Spleen (tissue), 11 donors: ENCODE measurements at regions not wholly inside any gene's neighbourhood (a gene's known extent, or its start where the extent isn't known, plus 50 kb on each side); places are given as distances from the start of the nearest gene placed in this dataset.

Experiments used
- DNase-seq: peaks from one replicate; pipeline ENCODE4 v3.0.0-alpha.2; 2020
- H3K27ac ChIP-seq, 8 donors: fragments of 200-600 bp; sonication (generic) in 7 of 8; 1 replicate in 4 of 8; 2 replicates in 4 of 8; pipeline versions ENCODE4 v1.5.0 to v1.8.0; 2016 to 2021; ENCODE audit warnings: inconsistent platforms in 4 of 8, mild to moderate bottlenecking in 4 of 8, moderate library complexity in 1 of 8
- H3K27me3 ChIP-seq, 7 donors: fragments of 200-600 bp; sonication (generic) in 6 of 7; replicated peaks in 1 of 7; 1 replicate in 4 of 7; 2 replicates in 3 of 7; pipeline versions ENCODE4 v1.5.0 to v1.8.0; 2016 to 2021; ENCODE audit warnings: inconsistent platforms in 3 of 7, mild to moderate bottlenecking in 1 of 7
- H3K36me3 ChIP-seq, 6 donors: fragments of 200-600 bp; sonication (generic) in 5 of 6; 1 replicate in 4 of 6; 2 replicates in 2 of 6; pipeline versions ENCODE4 v1.5.0 to v1.8.0; 2016 to 2021; ENCODE audit warnings: inconsistent platforms in 2 of 6
- H3K4me1 ChIP-seq, 6 donors: fragments of 200-600 bp; sonication (generic) in 5 of 6; 1 replicate in 3 of 6; 2 replicates in 3 of 6; pipeline versions ENCODE4 v1.5.0 to v1.8.0; 2016 to 2021; ENCODE audit warnings: inconsistent platforms in 3 of 6
- H3K4me3 ChIP-seq, 8 donors: fragments of 200-600 bp; sonication (generic) in 7 of 8; 1 replicate in 4 of 8; 2 replicates in 4 of 8; pipeline versions ENCODE4 v1.5.0 to v1.8.0; 2016 to 2021; ENCODE audit warnings: inconsistent platforms in 4 of 8, mild to moderate bottlenecking in 4 of 8, moderate library complexity in 2 of 8
- H3K9me3 ChIP-seq, 8 donors: fragments of 200-600 bp; sonication (generic) in 7 of 8; 1 replicate in 4 of 8; 2 replicates in 4 of 8; pipeline versions ENCODE4 v1.5.0 to v1.8.0; 2016 to 2021; ENCODE audit warnings: inconsistent platforms in 4 of 8
- POLR2A ChIP-seq, 3 donors: fragments of 450-650 bp; IDR thresholded peaks; one replicate each; pipeline ENCODE4 v1.5.1; 2017; ENCODE audit warnings: antibody characterized with exemption in 3 of 3, mild to moderate bottlenecking in 1 of 3
- POLR2AphosphoS5 ChIP-seq, 3 donors: sonication (generic); formaldehyde crosslinking; IDR thresholded peaks; one replicate each; pipeline ENCODE4 v1.5.1; 2017; ENCODE audit warnings: antibody characterized with exemption in 3 of 3
- WGBS, 5 donors: extraction: QIAGEN DNeasy Blood & Tissue Kit in 3 of 5; methylation state at CpG; one replicate each; pipeline versions ENCODE4 v1.1.5 to v1.1.7; 2013 to 2018; 5-methylcytosine and 5-hydroxymethylcytosine counted together
- intact Hi-C: fragments of 100-400 bp; cut with DNase I; formaldehyde crosslinking; loops from one replicate; pipeline ENCODE4 v1.15.0; 2023; ENCODE audit warnings: low total_unique reads
- TF ChIP-seq, protein P1 (sequence below), 11 experiments: fragments of 200-600 bp in 7 of 11; fragments of 450-650 bp in 4 of 11; sonication (generic) in 4 of 11; IDR thresholded peaks in 8 of 11; conservative IDR thresholded peaks in 3 of 11; 1 replicate in 7 of 11; 2 replicates in 4 of 11; pipeline versions ENCODE4 v1.4.0 to v1.8.0; 2016 to 2021; ENCODE audit warnings: antibody characterized with exemption in 11 of 11, inconsistent platforms in 4 of 11, mild to moderate bottlenecking in 1 of 11
- donor health status: healthy with polysubstance abuse.
- donor health status: DM: no; HTN: no; CAD: no; lungs with moderate emphysema.
- donor health status: DM: no; HTN: no; CAD: no.
- donor health status: Bipolar disorder and iron deficiency.
- donor health status: healthy.
- donor health status: DM: no; HTN: no; CAD: no.
- donor health status: DM: yes; HTN: yes; CAD: no.

DNA sequence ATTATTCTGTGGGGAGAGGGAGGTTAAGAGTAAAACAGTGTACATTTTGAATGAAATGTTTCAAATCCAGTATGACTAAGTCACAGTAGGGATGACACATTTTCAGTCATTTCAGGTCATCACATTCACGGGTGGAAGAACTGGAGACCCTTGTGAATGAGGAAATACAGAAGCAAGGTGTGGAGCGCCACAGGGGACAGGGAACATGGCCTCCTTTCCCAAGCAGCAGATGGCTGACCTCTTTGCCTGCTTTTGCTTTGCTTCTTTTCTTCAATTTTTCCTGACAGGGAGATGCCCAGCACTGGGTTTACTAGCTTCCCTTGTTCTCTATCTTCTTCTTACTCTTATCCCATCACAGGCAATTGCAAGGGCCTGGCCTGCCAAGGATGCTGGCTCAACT, 278.9 kb upstream of the DLGAP1 start:
- Histone ChIP-seq H3K27ac (no peak overlapping the region), H3K36me3 (no peaks in the 10 kb centered on the region), H3K4me1 (no peaks in the 10 kb centered on the region), H3K27me3 (no peaks in the 10 kb centered on the region), H3K9me3 (peaks cover 0 to 22% (median 6%) of the 10 kb centered on the region in 8 donors), H3K4me3 (no peak overlapping the region)
- intact Hi-C loops, result no loop called here
- WGBS, 5 donors, result 70 to 85% (median 77%) methylated on average over 2 of the region's 2 CpGs
- TF ChIP-seq POLR2AphosphoS5 (IDR thresholded peaks at IDR 0.05), result no peak
- no peak for TF ChIP-seq POLR2A (IDR thresholded peaks at IDR 0.05)
- TF ChIP-seq, protein P1, sequence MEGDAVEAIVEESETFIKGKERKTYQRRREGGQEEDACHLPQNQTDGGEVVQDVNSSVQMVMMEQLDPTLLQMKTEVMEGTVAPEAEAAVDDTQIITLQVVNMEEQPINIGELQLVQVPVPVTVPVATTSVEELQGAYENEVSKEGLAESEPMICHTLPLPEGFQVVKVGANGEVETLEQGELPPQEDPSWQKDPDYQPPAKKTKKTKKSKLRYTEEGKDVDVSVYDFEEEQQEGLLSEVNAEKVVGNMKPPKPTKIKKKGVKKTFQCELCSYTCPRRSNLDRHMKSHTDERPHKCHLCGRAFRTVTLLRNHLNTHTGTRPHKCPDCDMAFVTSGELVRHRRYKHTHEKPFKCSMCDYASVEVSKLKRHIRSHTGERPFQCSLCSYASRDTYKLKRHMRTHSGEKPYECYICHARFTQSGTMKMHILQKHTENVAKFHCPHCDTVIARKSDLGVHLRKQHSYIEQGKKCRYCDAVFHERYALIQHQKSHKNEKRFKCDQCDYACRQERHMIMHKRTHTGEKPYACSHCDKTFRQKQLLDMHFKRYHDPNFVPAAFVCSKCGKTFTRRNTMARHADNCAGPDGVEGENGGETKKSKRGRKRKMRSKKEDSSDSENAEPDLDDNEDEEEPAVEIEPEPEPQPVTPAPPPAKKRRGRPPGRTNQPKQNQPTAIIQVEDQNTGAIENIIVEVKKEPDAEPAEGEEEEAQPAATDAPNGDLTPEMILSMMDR (IDR thresholded peaks at IDR 0.05 in 8 of 11, conservative IDR thresholded peaks at IDR 0.05 in 3 of 11), result no peak
- DNase-seq, result no peak

DNA sequence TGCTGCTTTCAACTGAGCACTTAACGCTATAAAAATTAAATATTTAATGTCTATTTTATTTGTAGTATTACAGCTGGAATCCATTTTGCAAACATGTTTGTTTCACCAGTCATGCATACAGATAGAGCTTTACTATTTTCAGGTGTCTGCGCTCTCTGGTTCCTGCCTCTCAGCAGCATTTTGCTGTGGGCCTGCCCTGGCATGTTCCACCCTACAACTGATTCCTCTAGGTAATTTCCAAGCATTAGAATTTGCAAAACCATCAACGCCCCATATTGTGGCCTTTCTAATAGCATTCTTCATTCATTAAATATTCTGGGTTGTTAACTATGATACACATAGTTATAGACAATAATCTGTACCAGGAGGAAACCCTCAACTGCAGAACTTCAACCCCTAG, 266.4 kb upstream of the DLGAP1 start:
- TF ChIP-seq POLR2A (IDR thresholded peaks at IDR 0.05) (no peak), POLR2AphosphoS5 (IDR thresholded peaks at IDR 0.05) (no peak)
- TF ChIP-seq, protein P1 (IDR thresholded peaks at IDR 0.05 in 8 of 11, conservative IDR thresholded peaks at IDR 0.05 in 3 of 11), result no peak
- WGBS, 5 donors, result 87 to 94% (median 87%) methylated on average over 3 of the region's 3 CpGs
- Histone ChIP-seq H3K27ac (no peak overlapping the region), H3K9me3 (peaks cover 0 to 10% (median 0%) of the 10 kb centered on the region in 8 donors), H3K4me3 (no peak overlapping the region), H3K4me1 (no peaks in the 10 kb centered on the region), H3K36me3 (no peaks in the 10 kb centered on the region), H3K27me3 (no peaks in the 10 kb centered on the region)
- intact Hi-C loops, result no loop called here
- DNase-seq, result no peak

DNA sequence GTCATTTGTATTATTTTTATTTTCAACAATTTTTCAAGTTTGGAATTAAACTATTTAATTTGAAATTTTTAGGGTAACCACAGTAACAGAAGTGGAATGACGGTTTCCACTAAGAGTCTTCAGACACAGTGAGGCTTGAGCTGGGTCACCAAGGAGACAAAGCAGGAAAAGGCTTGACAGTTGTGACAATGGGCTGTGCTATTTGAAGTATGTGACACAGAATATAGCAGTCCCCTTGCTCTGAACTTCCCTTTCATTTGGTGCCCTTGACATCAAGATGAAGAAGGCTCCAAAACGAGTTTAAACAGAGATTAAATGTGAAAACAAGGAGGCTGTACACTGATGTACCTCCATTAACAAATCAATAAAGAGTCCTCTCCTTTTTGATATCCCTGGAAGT, 265.4 kb upstream of the DLGAP1 start:
- no peak for DNase-seq
- Histone ChIP-seq H3K9me3 (peaks cover 0 to 10% (median 0%) of the 10 kb centered on the region in 8 donors), H3K27me3 (no peaks in the 10 kb centered on the region), H3K4me1 (no peaks in the 10 kb centered on the region), H3K27ac (no peak overlapping the region), H3K36me3 (no peaks in the 10 kb centered on the region), H3K4me3 (no peak overlapping the region)
- TF ChIP-seq POLR2AphosphoS5 (IDR thresholded peaks at IDR 0.05), result no peak
- TF ChIP-seq, protein P1 (IDR thresholded peaks at IDR 0.05 in 8 of 11, conservative IDR thresholded peaks at IDR 0.05 in 3 of 11), result no peak
- no peak for TF ChIP-seq POLR2A (IDR thresholded peaks at IDR 0.05)
- intact Hi-C loops, result no loop called here
- WGBS, 5 donors, result 16 to 24% (median 23%) methylated on average over 2 of the region's 2 CpGs

DNA sequence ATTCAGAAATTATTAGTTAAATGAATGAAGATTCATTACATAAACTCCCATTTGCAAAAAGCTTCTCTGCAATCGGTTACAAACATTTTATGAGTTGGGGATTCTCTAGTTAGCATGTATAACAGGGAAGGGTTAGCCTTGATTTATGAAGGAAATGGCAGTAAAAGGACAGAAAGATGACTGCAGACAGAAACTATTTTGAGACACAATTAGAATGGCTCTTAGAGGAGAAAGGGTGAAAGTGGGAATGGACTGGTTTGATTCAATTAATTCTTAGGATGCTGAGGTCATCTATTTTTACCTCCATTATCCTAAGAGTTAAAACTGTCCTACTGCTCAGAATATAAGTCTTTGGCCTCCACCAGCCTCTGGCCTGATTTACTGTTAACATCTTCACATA, 250.8 kb upstream of the DLGAP1 start:
- intact Hi-C loops, result no loop called here

More for the DNA sequence above, 250.8 kb upstream of the DLGAP1 start:
- Histone ChIP-seq H3K4me3 (no peak overlapping the region), H3K9me3 (no peaks in the 10 kb centered on the region), H3K4me1 (no peaks in the 10 kb centered on the region), H3K27me3 (no peaks in the 10 kb centered on the region), H3K27ac (no peak overlapping the region), H3K36me3 (no peaks in the 10 kb centered on the region)
- WGBS, 5 donors, result 69 to 74% (median 71%) methylated on average over 1 of the region's 1 CpG
- TF ChIP-seq POLR2A (IDR thresholded peaks at IDR 0.05) (no peak), POLR2AphosphoS5 (IDR thresholded peaks at IDR 0.05) (no peak)
- TF ChIP-seq, protein P1 (IDR thresholded peaks at IDR 0.05 in 8 of 11, conservative IDR thresholded peaks at IDR 0.05 in 3 of 11), result no peak
- no peak for DNase-seq
